OCI-LY3 (cell line): ENCODE measurements at regions not wholly inside any gene's neighbourhood (a gene's known extent, or its start where the extent isn't known, plus 50 kb on each side); places are given as distances from the start of the nearest gene placed in this dataset.

Experiments
- CTCF ChIP-seq: fragments of 200-600, 300-600 bp; sonication (generic); IDR thresholded peaks from 2 replicates; pipeline ENCODE4 v1.5.1; 2014; ENCODE audit warnings: antibody characterized with exemption, low read length, low read depth
- EZH2phosphoT487 ChIP-seq: fragments of 200-600 bp; shearing (Covaris generic); IDR thresholded peaks from 2 replicates; pipeline ENCODE4 v1.6.1; 2018; ENCODE audit warnings: antibody characterized with exemption, mixed run types, low read depth

GRCh38 chr2:6578416-6578815 lies 287.3 kb downstream of the CMPK2 start:
- TF ChIP-seq CTCF (no peak), EZH2phosphoT487 (no peak)
